IMR-90 (cell line): ENCODE measurements at regions not wholly inside any gene's neighbourhood (a gene's known extent, or its start where the extent isn't known, plus 50 kb on each side); places are given as distances from the start of the nearest gene placed in this dataset.

ENCODE experiments used
- BHLHE40 ChIP-seq: fragments of 150-350 bp; IDR thresholded peaks from 2 replicates; pipeline ENCODE4 v1.6.1; 2016; ENCODE audit warnings: mild to moderate bottlenecking, low read depth, low read length
- CEBPB ChIP-seq: IDR thresholded peaks from 2 replicates; pipeline ENCODE4 v1.6.1; 2012; ENCODE audit warnings: low read depth, low read length, improper control_type of control experiment
- CHD1 ChIP-seq: IDR thresholded peaks from 2 replicates; pipeline ENCODE4 v1.6.1; 2012; ENCODE audit warnings: low read depth, low read length, improper control_type of control experiment
- CTCF ChIP-seq: conservative IDR thresholded peaks from 2 replicates; pipeline ENCODE4 v1.5.1; 2012; ENCODE audit warnings: mild to moderate bottlenecking, low read depth, low read length, improper control_type of control experiment
- MAFK ChIP-seq: IDR thresholded peaks from 2 replicates; pipeline ENCODE4 v1.6.1; 2012; ENCODE audit warnings: low read depth, low read length, improper control_type of control experiment
- MAZ ChIP-seq: IDR thresholded peaks from 2 replicates; pipeline ENCODE4 v1.6.1; 2012; ENCODE audit warnings: low read depth, mild to moderate bottlenecking, low read length, improper control_type of control experiment, moderate library complexity, borderline replicate concordance
- POLR2A ChIP-seq: IDR thresholded peaks from 2 replicates; pipeline ENCODE4 v1.6.1; 2012; ENCODE audit warnings: mild to moderate bottlenecking, low read depth, low read length
- RAD21 ChIP-seq: IDR thresholded peaks from 2 replicates; pipeline ENCODE4 v1.6.1; 2012; ENCODE audit warnings: low read length, improper control_type of control experiment
- RCOR1 ChIP-seq: IDR thresholded peaks from 2 replicates; pipeline ENCODE4 v1.6.1; 2012; ENCODE audit warnings: mild to moderate bottlenecking, low read length, improper control_type of control experiment; ENCODE audit not compliant: insufficient replicate concordance
- SMC3 ChIP-seq: fragments of 150-350 bp; IDR thresholded peaks from 2 replicates; pipeline ENCODE4 v1.6.1; 2016; ENCODE audit warnings: low read depth, mild to moderate bottlenecking, antibody characterized with exemption, low read length, moderate library complexity
- USF2 ChIP-seq: fragments of 150-350 bp; IDR thresholded peaks from 2 replicates; pipeline ENCODE4 v1.6.1; 2017; ENCODE audit warnings: mild to moderate bottlenecking, antibody characterized with exemption, low read length, low read depth

GRCh38 chr10:113302062-113302461, 250.8 kb upstream of the HABP2 start:
- TF ChIP-seq CTCF, result no peak
- TF ChIP-seq MAFK, result no peak
- TF ChIP-seq POLR2A, result no peak
- TF ChIP-seq MAZ, result no peak
- no peak for TF ChIP-seq RCOR1
- TF ChIP-seq SMC3, result no peak
- TF ChIP-seq CEBPB, result no peak
- no peak for TF ChIP-seq RAD21
- no peak for TF ChIP-seq CHD1
- TF ChIP-seq USF2, result no peak
- TF ChIP-seq BHLHE40, result no peak
